Fibroblast of the aortic adventitia (primary cell): ENCODE measurements at regions not wholly inside any gene's neighbourhood (a gene's known extent, or its start where the extent isn't known, plus 50 kb on each side); places are given as distances from the start of the nearest gene placed in this dataset. TPM values are rescaled to one million over a fixed set of nuclear protein-coding genes. Genes with fewer than 3 reads are reported as not detected.

Source experiments
- DNase-seq: peaks from one replicate; pipeline ENCODE4 v3.0.0-alpha.2; 2010; ENCODE audit warnings: low read depth
- H3K4me3 ChIP-seq: 2 replicates; pipeline ENCODE4 v1.5.1; 2011; ENCODE audit warnings: low read depth, mild to moderate bottlenecking, control low read depth, low read length, moderate library complexity
- CTCF ChIP-seq: IDR thresholded peaks from 2 replicates; pipeline ENCODE4 v1.5.1; 2011; ENCODE audit warnings: mild to moderate bottlenecking, low read length, control low read depth, inconsistent platforms; ENCODE audit not compliant: insufficient read depth
- small RNA-seq: library from RNA; depleted of rRNA; stranded (forward); fragments of <200 nt; gene quantifications from one replicate; pipeline ENCODE3, GENCODE V24; 2012

- H3K4me3 ChIP-seq: no peak overlapping the region
- DNase-seq: peak; percentile 86
- TF ChIP-seq CTCF: no peak
Observed at GRCh38 chr2:120684289-120685065, 51.2 kb upstream of the GLI2 start.

- no peak overlapping the region for H3K4me3 ChIP-seq
- peak; percentile 28 for DNase-seq
- no peak for TF ChIP-seq CTCF
Observed at GRCh38 chr2:120685066-120685973, 50.3 kb upstream of the GLI2 start.

Small RNAs in the stretch of these regions (small RNA-seq; reads per million reads assigned to genes)
- gene RF00019: not detected
